Sigmoid colon (tissue), 6 donors: ENCODE measurements at regions not wholly inside any gene's neighbourhood (a gene's known extent, or its start where the extent isn't known, plus 50 kb on each side); places are given as distances from the start of the nearest gene placed in this dataset.

Experiments
- DNase-seq: peaks from one replicate; pipeline ENCODE4 v3.0.0-alpha.2; 2019
- H3K27ac ChIP-seq, 4 donors: fragments of 200-600 bp; sonication (generic); one replicate each; pipeline ENCODE4 v1.5.1; 2016 to 2019; ENCODE audit warnings: mild to moderate bottlenecking in 1 of 4
- H3K27me3 ChIP-seq, 3 donors: fragments of 200-600 bp; sonication (generic); one replicate each; pipeline ENCODE4 v1.5.1; 2019; ENCODE audit warnings: mild to moderate bottlenecking in 1 of 3
- H3K36me3 ChIP-seq, 4 donors: fragments of 200-600 bp; sonication (generic); one replicate each; pipeline ENCODE4 v1.5.1; 2016 to 2019
- H3K4me1 ChIP-seq, 4 donors: fragments of 200-600 bp; sonication (generic); one replicate each; pipeline ENCODE4 v1.5.1; 2017 to 2019
- H3K4me3 ChIP-seq, 4 donors: fragments of 200-600 bp; sonication (generic); one replicate each; pipeline ENCODE4 v1.5.1; 2017 to 2019; ENCODE audit warnings: mild to moderate bottlenecking in 2 of 4, moderate library complexity in 1 of 4
- H3K9me3 ChIP-seq, 4 donors: fragments of 200-600 bp in 3 of 4; sonication (generic) in 3 of 4; one replicate each; pipeline versions ENCODE4 v1.5.1 to v1.6.1; 2013 to 2019
- CTCF ChIP-seq, 4 experiments: fragments of 450-650 bp in 3 of 4; fragments of 200-600 bp in 1 of 4; IDR thresholded peaks; one replicate each; pipeline ENCODE4 v1.5.1; 2016 to 2019; ENCODE audit warnings: antibody characterized with exemption in 4 of 4, mild to moderate bottlenecking in 3 of 4, moderate library complexity in 2 of 4
- EP300 ChIP-seq, 4 donors: sonication (generic); formaldehyde crosslinking; IDR thresholded peaks; one replicate each; pipeline ENCODE4 v1.6.1; 2017; ENCODE audit warnings: antibody characterized with exemption in 4 of 4
- POLR2A ChIP-seq, 2 donors: fragments of 450-650 bp; IDR thresholded peaks; one replicate each; pipeline ENCODE4 v1.6.1; 2016; ENCODE audit warnings: antibody characterized with exemption in 2 of 2, mild to moderate bottlenecking in 2 of 2, moderate library complexity in 2 of 2
- POLR2AphosphoS5 ChIP-seq, 4 donors: sonication (generic); formaldehyde crosslinking; IDR thresholded peaks; one replicate each; pipeline ENCODE4 v1.6.1; 2017; ENCODE audit warnings: antibody characterized with exemption in 4 of 4
- WGBS, 2 donors: extraction: QIAGEN DNeasy Blood & Tissue Kit; methylation state at CpG; one replicate each; pipeline ENCODE4 v1.1.7; 2013; 5-methylcytosine and 5-hydroxymethylcytosine counted together
- intact Hi-C: fragments of 100-400 bp; cut with DNase I; formaldehyde crosslinking; loops from one replicate; pipeline ENCODE4 v1.15.1; 2023
- donor health status: healthy with polysubstance abuse.
- donor health status: healthy.

GRCh38 chr2:163471947-163472346, 263.9 kb downstream of the FIGN start:
- Histone ChIP-seq H3K9me3 (no peaks in the 10 kb centered on the region), H3K4me1 (no peaks in the 10 kb centered on the region), H3K27ac (no peak overlapping the region), H3K4me3 (no peak overlapping the region), H3K36me3 (no peaks in the 10 kb centered on the region), H3K27me3 (no peaks in the 10 kb centered on the region)
- DNase-seq = no peak
- 18 to 33% methylated on average over 1 of the region's 1 CpG for WGBS, 2 donors
- TF ChIP-seq POLR2AphosphoS5 (IDR thresholded peaks at IDR 0.05) (no peak), CTCF (IDR thresholded peaks at IDR 0.05) (no peak), EP300 (IDR thresholded peaks at IDR 0.05) (no peak), POLR2A (IDR thresholded peaks at IDR 0.05) (no peak)
- intact Hi-C loops = no loop called here

- WGBS, 2 donors = 39 to 42% methylated on average over 3 of the region's 3 CpGs
- TF ChIP-seq EP300 (IDR thresholded peaks at IDR 0.05) (no peak), CTCF (IDR thresholded peaks at IDR 0.05) (no peak), POLR2A (IDR thresholded peaks at IDR 0.05) (no peak), POLR2AphosphoS5 (IDR thresholded peaks at IDR 0.05) (no peak)
- Histone ChIP-seq H3K27ac (no peak overlapping the region), H3K27me3 (no peaks in the 10 kb centered on the region), H3K36me3 (no peaks in the 10 kb centered on the region), H3K4me1 (peaks cover 0 to 4% (median 3%) of the 10 kb centered on the region in 4 donors), H3K4me3 (no peak overlapping the region), H3K9me3 (no peaks in the 10 kb centered on the region)
- DNase-seq = no peak
- intact Hi-C loops = no loop called here
Measured at GRCh38 chr2:163469561-163469962, 266.2 kb downstream of the FIGN start.

- H3K9me3 ChIP-seq = no peaks in the 10 kb centered on the region
- no peaks in the 10 kb centered on the region for H3K27me3 ChIP-seq
- intact Hi-C loops = no loop called here
- WGBS, 2 donors = 90 to 93% methylated on average over 10 of the region's 10 CpGs
- H3K27ac ChIP-seq = no peak overlapping the region
- H3K4me3 ChIP-seq = no peak overlapping the region
- no peak for DNase-seq
- TF ChIP-seq EP300 (IDR thresholded peaks at IDR 0.05) = no peak
- TF ChIP-seq CTCF (IDR thresholded peaks at IDR 0.05) = no peak
- peaks cover 0 to 4% (median 3%) of the 10 kb centered on the region in 4 donors for H3K4me1 ChIP-seq
- H3K36me3 ChIP-seq = no peaks in the 10 kb centered on the region
Measured at GRCh38 chr2:163467251-163467630, 268.6 kb downstream of the FIGN start.

GRCh38 chr2:163466331-163467250, 269.2 kb downstream of the FIGN start:
- Histone ChIP-seq H3K9me3 (no peaks in the 10 kb centered on the region), H3K4me1 (peaks cover 0 to 4% (median 3%) of the 10 kb centered on the region in 4 donors), H3K4me3 (no peak overlapping the region), H3K27me3 (no peaks in the 10 kb centered on the region), H3K27ac (no peak overlapping the region), H3K36me3 (no peaks in the 10 kb centered on the region)
- 58 to 73% methylated on average over 11 of the region's 11 CpGs for WGBS, 2 donors
- intact Hi-C loops = no loop called here
- TF ChIP-seq POLR2AphosphoS5 (IDR thresholded peaks at IDR 0.05) (no peak), EP300 (IDR thresholded peaks at IDR 0.05) (no peak), POLR2A (IDR thresholded peaks at IDR 0.05) (no peak), CTCF (IDR thresholded peaks at IDR 0.05) (no peak)
- no peak for DNase-seq
